ENCODE measurements at regions not wholly inside any gene's neighbourhood (a gene's known extent, or its start where the extent isn't known, plus 50 kb on each side); places are given as distances from the start of the nearest gene placed in this dataset.

DNA sequence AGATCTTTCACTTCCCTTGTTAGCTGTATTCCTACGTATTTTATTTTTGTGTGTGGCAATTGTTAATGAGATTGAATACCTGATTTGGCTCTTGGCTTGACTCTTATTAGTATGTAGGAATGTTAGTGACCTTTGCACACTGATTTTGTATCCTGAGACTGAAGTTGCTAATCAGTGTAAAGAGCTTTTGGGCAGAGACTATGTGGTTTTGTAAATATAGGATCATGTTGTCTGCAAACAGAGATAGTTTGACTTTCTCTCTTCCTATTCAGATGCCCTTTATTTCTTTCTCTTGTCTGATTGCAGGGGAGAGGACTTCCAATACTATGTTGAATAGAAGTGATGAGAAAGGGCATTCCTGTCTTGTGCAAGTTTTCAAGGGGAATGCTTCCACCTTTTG lies 160.3 kb upstream of the PCDH20 start (continued):
- TF ChIP-seq POU6F1 (CRISPR knock-in tag; IDR thresholded peaks at IDR 0.05; ENCODE audit: borderline replicate concordance, low read depth) (no peak), ARNTL (CRISPR knock-in tag; IDR thresholded peaks at IDR 0.05; ENCODE audit: borderline replicate concordance, low read depth) (no peak), ZNF565 (CRISPR knock-in tag; conservative IDR thresholded peaks at IDR 0.05; ENCODE audit: low read depth) (no peak)

DNA sequence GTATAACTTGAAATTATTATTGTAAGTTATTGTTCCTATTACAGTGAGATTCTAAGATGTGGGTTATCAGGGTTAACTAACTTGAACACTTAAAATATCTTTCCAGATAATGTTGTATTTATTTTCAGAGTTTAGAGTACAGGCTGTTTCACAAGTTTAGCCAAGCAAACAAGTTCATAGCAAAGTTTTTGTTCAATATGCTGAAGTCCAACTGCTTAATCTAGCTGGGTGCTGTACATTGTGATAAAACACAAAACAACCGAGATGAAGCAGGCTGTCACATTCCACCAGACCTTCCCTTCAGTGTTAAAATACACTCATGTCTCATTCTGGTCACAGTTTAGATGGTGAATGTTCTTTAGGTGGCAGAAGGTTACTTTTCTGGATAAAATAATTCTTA lies 148.0 kb upstream of the PCDH20 start:
- TF ChIP-seq ZNF565 (CRISPR knock-in tag; conservative IDR thresholded peaks at IDR 0.05; ENCODE audit: low read depth) (no peak), CSDC2 (CRISPR knock-in tag; IDR thresholded peaks at IDR 0.05) (no peak), TCF4 (CRISPR knock-in tag; IDR thresholded peaks at IDR 0.05; ENCODE audit: borderline replicate concordance) (no peak), POU6F1 (CRISPR knock-in tag; IDR thresholded peaks at IDR 0.05; ENCODE audit: borderline replicate concordance, low read depth) (no peak), GLIS3 (CRISPR knock-in tag; IDR thresholded peaks at IDR 0.05) (no peak), CSRNP3 (CRISPR knock-in tag; IDR thresholded peaks at IDR 0.05) (no peak), ESRRG (CRISPR knock-in tag; IDR thresholded peaks at IDR 0.05) (no peak)
- TF ChIP-seq, protein P1, sequence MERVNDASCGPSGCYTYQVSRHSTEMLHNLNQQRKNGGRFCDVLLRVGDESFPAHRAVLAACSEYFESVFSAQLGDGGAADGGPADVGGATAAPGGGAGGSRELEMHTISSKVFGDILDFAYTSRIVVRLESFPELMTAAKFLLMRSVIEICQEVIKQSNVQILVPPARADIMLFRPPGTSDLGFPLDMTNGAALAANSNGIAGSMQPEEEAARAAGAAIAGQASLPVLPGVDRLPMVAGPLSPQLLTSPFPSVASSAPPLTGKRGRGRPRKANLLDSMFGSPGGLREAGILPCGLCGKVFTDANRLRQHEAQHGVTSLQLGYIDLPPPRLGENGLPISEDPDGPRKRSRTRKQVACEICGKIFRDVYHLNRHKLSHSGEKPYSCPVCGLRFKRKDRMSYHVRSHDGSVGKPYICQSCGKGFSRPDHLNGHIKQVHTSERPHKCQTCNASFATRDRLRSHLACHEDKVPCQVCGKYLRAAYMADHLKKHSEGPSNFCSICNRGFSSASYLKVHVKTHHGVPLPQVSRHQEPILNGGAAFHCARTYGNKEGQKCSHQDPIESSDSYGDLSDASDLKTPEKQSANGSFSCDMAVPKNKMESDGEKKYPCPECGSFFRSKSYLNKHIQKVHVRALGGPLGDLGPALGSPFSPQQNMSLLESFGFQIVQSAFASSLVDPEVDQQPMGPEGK (CRISPR knock-in tag; IDR thresholded peaks at IDR 0.05; ENCODE audit: borderline replicate concordance), result no peak
- TF ChIP-seq, protein P2, sequence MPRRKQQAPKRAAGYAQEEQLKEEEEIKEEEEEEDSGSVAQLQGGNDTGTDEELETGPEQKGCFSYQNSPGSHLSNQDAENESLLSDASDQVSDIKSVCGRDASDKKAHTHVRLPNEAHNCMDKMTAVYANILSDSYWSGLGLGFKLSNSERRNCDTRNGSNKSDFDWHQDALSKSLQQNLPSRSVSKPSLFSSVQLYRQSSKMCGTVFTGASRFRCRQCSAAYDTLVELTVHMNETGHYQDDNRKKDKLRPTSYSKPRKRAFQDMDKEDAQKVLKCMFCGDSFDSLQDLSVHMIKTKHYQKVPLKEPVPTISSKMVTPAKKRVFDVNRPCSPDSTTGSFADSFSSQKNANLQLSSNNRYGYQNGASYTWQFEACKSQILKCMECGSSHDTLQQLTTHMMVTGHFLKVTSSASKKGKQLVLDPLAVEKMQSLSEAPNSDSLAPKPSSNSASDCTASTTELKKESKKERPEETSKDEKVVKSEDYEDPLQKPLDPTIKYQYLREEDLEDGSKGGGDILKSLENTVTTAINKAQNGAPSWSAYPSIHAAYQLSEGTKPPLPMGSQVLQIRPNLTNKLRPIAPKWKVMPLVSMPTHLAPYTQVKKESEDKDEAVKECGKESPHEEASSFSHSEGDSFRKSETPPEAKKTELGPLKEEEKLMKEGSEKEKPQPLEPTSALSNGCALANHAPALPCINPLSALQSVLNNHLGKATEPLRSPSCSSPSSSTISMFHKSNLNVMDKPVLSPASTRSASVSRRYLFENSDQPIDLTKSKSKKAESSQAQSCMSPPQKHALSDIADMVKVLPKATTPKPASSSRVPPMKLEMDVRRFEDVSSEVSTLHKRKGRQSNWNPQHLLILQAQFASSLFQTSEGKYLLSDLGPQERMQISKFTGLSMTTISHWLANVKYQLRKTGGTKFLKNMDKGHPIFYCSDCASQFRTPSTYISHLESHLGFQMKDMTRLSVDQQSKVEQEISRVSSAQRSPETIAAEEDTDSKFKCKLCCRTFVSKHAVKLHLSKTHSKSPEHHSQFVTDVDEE (CRISPR knock-in tag; IDR thresholded peaks at IDR 0.05), result no peak
- no peak for ATAC-seq

- TF ChIP-seq BACH2 (CRISPR knock-in tag; IDR thresholded peaks at IDR 0.05; ENCODE audit: borderline replicate concordance), result no peak
- TF ChIP-seq ZNF8 (CRISPR knock-in tag; IDR thresholded peaks at IDR 0.05), result no peak
- no peak for TF ChIP-seq OSR1 (CRISPR knock-in tag; IDR thresholded peaks at IDR 0.05)
- no peak for TF ChIP-seq ESRRG (CRISPR knock-in tag; IDR thresholded peaks at IDR 0.05)
- TF ChIP-seq PPARA (CRISPR knock-in tag; IDR thresholded peaks at IDR 0.05; ENCODE audit: borderline replicate concordance), result no peak
- no peak for TF ChIP-seq ZNF565 (CRISPR knock-in tag; conservative IDR thresholded peaks at IDR 0.05; ENCODE audit: low read depth)
- TF ChIP-seq, protein P2 (CRISPR knock-in tag; IDR thresholded peaks at IDR 0.05), result no peak
- TF ChIP-seq, protein P1 (CRISPR knock-in tag; IDR thresholded peaks at IDR 0.05; ENCODE audit: borderline replicate concordance), result no peak
- no peak for ATAC-seq
These were observed 131.3 kb upstream of the PCDH20 start for GRCh38 chr13:61546911-61547310.
